ENCODE measurements at regions not wholly inside any gene's neighbourhood (a gene's known extent, or its start where the extent isn't known, plus 50 kb on each side); places are given as distances from the start of the nearest gene placed in this dataset.

DNA sequence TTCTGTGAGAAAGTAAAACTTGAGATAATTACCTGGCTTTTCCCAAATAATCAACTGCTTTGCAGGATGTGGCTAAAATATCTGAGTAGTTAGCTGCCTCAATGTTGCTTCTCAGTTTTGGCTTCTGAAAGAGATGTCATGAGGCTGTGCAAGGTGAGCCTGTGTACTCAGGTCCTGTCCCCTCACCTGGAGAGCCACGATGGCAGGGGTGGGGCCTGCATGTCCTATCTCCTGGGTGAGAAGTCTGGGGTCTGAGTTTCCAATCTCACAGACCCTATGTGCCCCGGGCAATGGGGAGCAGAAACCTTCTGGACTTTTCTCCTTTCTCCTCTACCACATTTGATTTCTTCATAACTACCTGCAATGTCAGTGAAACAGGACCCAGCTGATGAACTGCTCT, 338.6 kb upstream of the B3GAT1 start:
- no peaks in the 10 kb centered on the region for H3K9me3 Mint-ChIP-seq
- no peaks in the 10 kb centered on the region for H3K27me3 Mint-ChIP-seq (ENCODE audit: insufficient read depth)
- H3K4me3 Mint-ChIP-seq = no peak overlapping the region
- H3K27ac Mint-ChIP-seq = no peak overlapping the region
- H3K36me3 Mint-ChIP-seq (ENCODE audit: low read depth) = no peaks in the 10 kb centered on the region
- H3K4me1 Mint-ChIP-seq (ENCODE audit: low read depth) = no peaks in the 10 kb centered on the region
- intact Hi-C loops (cut with micrococcal nuclease) = no loop called here
- DNase-seq (ENCODE audit: low spot score) = no peak

DNA sequence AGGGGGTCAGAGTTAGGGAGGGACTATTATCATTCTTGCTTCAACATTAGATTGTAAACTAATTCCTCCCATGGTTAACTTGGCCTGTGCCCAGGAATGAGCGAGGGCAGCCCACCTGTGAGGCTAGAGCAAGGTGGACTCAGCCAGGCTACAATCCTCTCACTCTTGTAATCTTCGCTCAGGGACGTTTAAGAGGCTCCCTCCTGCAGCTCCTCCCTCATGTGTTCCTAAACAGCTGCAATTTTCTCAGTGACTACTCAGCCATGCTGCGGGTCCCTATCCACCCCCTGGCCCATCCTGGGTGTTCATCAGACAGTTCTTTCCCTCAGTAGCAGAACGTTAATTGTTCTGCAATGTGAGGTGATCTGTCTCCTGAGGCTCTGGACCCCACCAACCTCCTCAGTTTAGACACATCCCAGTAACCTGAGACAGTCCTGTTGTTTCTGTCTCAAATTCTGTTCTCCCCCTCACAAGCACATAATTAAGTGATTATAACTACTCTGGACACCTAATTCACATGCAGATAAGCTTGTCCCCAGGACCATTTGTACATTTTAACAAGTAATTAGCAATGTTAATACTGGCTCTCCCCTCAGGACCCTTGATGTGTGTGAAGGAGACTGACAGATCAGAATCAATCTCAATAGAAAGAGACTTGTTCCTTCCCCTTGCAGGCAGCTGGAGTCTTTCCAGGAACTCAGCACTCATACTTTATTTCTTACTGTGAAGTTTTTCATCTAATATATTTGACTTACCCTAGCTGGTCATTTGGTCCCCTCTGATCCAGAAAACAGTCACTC, 337.2 kb upstream of the B3GAT1 start:
- no peak overlapping the region for H3K27ac Mint-ChIP-seq
- intact Hi-C loops (cut with micrococcal nuclease) = no loop called here
- H3K4me3 Mint-ChIP-seq = no peak overlapping the region
- H3K4me1 Mint-ChIP-seq (ENCODE audit: low read depth) = no peaks in the 10 kb centered on the region
- no peaks in the 10 kb centered on the region for H3K36me3 Mint-ChIP-seq (ENCODE audit: low read depth)
- DNase-seq (ENCODE audit: low spot score) = no peak
- H3K9me3 Mint-ChIP-seq = no peaks in the 10 kb centered on the region
- H3K27me3 Mint-ChIP-seq (ENCODE audit: insufficient read depth) = no peaks in the 10 kb centered on the region

DNA sequence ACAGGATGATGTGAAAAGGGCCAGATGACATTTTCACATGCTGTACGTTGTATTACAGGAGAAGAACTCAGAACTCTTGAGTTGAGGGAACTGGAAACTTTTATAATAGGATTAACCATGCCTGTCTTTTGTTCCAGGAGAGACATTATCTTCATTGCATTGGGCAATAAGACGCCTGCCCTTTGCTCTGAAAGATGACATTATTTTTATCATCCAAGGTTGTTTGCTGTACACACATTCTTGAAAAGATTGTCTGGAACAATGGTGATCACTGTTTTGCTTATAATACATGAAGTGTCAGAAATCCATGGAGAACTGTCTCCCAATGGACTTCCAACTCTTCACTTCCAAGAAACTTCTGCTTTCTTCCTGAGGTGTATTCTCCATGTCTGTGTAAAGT, 334.6 kb upstream of the B3GAT1 start:
- no peaks in the 10 kb centered on the region for H3K27me3 Mint-ChIP-seq (ENCODE audit: insufficient read depth)
- no peaks in the 10 kb centered on the region for H3K36me3 Mint-ChIP-seq (ENCODE audit: low read depth)
- H3K9me3 Mint-ChIP-seq = no peaks in the 10 kb centered on the region
- no peak for DNase-seq (ENCODE audit: low spot score)
- H3K4me3 Mint-ChIP-seq = no peak overlapping the region
- no peak overlapping the region for H3K27ac Mint-ChIP-seq
- no peaks in the 10 kb centered on the region for H3K4me1 Mint-ChIP-seq (ENCODE audit: low read depth)
- intact Hi-C loops (cut with micrococcal nuclease) = no loop called here

DNA sequence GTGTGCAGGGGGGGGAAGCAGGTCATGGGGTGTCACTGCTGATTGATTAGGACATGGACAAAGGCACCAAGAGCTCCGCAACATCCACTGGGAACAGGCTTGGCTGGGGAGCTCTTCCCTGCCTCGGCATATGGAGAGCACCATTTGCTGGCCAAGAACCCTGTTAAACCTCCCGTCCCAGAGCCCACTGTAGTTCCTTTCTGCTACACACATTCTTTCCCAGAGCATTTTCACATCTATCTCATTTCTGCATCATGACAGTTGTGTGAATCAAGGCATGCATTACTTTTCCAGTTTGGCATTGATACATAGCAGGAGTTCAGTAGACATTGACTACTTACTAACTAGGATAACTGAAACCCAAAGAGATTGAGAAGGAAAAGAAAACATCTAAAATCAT, 333.4 kb upstream of the B3GAT1 start:
- no peak overlapping the region for H3K27ac Mint-ChIP-seq
- intact Hi-C loops (cut with micrococcal nuclease) = no loop called here
- H3K4me3 Mint-ChIP-seq = no peak overlapping the region
- no peaks in the 10 kb centered on the region for H3K27me3 Mint-ChIP-seq (ENCODE audit: insufficient read depth)
- no peaks in the 10 kb centered on the region for H3K36me3 Mint-ChIP-seq (ENCODE audit: low read depth)
- no peak for DNase-seq (ENCODE audit: low spot score)
- H3K9me3 Mint-ChIP-seq = no peaks in the 10 kb centered on the region
- no peaks in the 10 kb centered on the region for H3K4me1 Mint-ChIP-seq (ENCODE audit: low read depth)

DNA sequence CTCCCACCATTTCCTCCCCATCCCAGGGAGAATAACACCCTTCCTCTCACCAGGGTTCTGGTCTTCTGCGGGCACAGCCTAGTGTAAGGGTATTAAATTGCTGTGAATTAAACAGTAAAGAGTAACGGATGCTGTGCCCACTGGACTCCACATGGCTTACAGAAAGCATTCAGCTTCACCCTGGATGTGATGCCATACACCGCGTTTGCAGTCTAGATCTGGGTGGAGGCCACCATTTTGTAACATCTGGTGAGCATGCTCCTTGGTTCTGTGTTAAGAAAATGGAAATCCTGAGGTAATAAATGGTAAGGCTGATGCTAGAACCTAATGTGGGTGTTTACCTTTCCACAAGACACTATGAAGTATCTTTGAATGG, 331.8 kb upstream of the B3GAT1 start:
- Mint-ChIP-seq H3K27me3 (ENCODE audit: insufficient read depth) (no peaks in the 10 kb centered on the region), H3K9me3 (no peaks in the 10 kb centered on the region), H3K4me1 (ENCODE audit: low read depth) (no peaks in the 10 kb centered on the region), H3K4me3 (no peak overlapping the region), H3K36me3 (ENCODE audit: low read depth) (no peaks in the 10 kb centered on the region), H3K27ac (no peak overlapping the region)
- intact Hi-C loops (cut with micrococcal nuclease) = no loop called here
- no peak for DNase-seq (ENCODE audit: low spot score)

DNA sequence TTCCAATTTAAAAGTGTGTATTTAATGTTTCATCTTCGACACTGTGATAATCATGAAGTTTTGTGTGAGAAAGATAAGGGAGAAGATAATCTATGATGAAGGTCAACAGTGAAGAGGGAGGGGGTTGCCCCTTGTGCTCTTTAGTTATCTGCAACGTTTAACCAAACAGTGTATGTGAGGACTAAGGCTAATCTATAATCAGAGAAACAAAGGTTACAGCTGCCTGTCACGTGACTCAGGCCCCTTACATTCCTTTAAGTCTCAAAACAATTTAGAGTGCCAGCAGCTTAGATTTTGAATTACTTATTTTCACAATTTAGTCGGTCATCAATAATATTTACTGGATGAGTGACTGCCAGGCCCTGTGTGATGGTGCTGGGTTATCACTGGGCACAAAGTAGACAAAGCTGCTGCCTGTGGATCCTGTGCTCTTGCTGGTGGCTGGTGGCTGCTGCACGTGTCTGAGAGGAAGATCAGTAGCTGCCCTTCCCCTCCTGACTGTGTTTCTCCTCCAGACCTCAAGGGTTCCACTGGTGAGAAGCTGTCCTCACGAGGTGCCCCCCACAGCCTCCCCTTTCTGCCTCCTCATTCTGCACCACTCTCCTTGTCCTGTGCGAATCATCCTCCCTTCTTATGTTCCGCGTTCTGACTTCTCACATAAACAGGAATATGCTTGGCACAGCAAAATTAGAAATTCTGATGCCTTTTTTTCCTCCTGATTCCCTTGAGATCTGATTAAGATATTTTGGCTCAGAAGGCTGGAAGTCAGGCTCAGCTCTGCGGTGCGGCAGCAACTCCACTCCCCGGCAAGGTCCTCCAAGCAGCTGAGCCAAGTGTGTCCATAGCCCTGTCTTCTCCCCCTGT, 331.1 kb upstream of the B3GAT1 start:
- intact Hi-C loops (cut with micrococcal nuclease) = no loop called here

DNA sequence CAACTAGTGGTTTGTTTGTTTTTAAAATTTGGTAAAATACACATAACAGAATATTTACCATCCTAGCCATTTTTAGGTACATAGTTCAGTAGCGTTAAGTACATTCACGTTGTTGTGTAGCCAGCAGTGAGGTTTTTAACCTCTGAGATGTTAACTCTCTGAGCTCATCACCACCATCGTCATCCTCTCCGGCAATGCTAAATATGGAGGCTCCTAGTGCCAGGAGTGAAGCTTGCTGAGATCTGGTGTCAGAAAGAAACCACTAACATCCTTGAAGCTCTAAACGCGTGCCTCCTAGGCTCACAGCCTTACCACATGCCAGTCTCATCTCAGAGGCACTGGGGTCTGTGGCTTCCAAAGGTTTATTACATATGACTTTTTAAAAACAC, 330.2 kb upstream of the B3GAT1 start:
- no peak for DNase-seq (ENCODE audit: low spot score)
- Mint-ChIP-seq H3K27me3 (ENCODE audit: insufficient read depth) (no peaks in the 10 kb centered on the region), H3K9me3 (no peaks in the 10 kb centered on the region), H3K36me3 (ENCODE audit: low read depth) (no peaks in the 10 kb centered on the region), H3K4me3 (no peak overlapping the region), H3K27ac (no peak overlapping the region), H3K4me1 (ENCODE audit: low read depth) (no peaks in the 10 kb centered on the region)
- intact Hi-C loops (cut with micrococcal nuclease) = no loop called here

More for the DNA sequence above, 331.1 kb upstream of the B3GAT1 start:
- no peaks in the 10 kb centered on the region for H3K9me3 Mint-ChIP-seq
- no peaks in the 10 kb centered on the region for H3K4me1 Mint-ChIP-seq (ENCODE audit: low read depth)
- H3K27ac Mint-ChIP-seq = no peak overlapping the region
- DNase-seq (ENCODE audit: low spot score) = no peak
- no peak overlapping the region for H3K4me3 Mint-ChIP-seq
- H3K36me3 Mint-ChIP-seq (ENCODE audit: low read depth) = no peaks in the 10 kb centered on the region
- H3K27me3 Mint-ChIP-seq (ENCODE audit: insufficient read depth) = no peaks in the 10 kb centered on the region

DNA sequence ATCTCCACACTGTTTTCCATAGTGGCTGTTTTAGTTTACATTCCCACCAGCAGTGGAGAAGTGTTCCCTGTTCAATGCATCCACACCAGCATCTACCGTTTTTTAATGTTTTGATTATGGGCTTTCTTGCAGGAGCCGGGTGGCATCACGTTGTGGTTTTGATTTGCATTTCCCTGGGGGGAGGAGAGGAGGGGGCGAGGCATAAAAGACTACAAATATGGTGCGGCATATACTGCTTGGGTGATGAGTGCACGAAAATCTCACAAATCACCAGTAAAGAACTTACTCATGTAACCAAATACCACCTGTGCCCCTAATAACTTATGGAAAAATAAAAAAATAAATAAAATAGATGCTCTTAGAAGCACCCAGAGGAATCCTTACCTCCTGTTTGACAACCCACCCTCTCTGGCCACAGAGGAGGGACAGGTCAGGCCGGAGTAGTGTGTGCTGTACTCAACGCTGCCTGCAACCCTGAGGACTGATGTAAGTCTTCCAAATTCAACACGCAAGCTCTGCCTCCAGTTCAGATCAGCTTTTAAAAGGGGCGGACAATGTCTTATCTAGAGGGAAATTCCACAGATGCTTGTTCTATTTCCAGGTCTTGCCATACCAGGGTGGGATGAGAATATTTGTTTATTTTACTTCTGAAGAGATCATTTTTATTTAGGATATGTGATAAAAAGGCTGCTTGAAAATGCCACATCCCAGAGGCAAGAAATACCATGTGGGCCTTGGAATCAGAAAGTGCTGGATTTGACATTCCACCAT, 329.6 kb upstream of the B3GAT1 start:
- Mint-ChIP-seq H3K27ac (no peak overlapping the region), H3K4me3 (no peak overlapping the region), H3K9me3 (no peaks in the 10 kb centered on the region), H3K4me1 (ENCODE audit: low read depth) (no peaks in the 10 kb centered on the region), H3K36me3 (ENCODE audit: low read depth) (no peaks in the 10 kb centered on the region), H3K27me3 (ENCODE audit: insufficient read depth) (no peaks in the 10 kb centered on the region)
- intact Hi-C loops (cut with micrococcal nuclease) = no loop called here
- no peak for DNase-seq (ENCODE audit: low spot score)

DNA sequence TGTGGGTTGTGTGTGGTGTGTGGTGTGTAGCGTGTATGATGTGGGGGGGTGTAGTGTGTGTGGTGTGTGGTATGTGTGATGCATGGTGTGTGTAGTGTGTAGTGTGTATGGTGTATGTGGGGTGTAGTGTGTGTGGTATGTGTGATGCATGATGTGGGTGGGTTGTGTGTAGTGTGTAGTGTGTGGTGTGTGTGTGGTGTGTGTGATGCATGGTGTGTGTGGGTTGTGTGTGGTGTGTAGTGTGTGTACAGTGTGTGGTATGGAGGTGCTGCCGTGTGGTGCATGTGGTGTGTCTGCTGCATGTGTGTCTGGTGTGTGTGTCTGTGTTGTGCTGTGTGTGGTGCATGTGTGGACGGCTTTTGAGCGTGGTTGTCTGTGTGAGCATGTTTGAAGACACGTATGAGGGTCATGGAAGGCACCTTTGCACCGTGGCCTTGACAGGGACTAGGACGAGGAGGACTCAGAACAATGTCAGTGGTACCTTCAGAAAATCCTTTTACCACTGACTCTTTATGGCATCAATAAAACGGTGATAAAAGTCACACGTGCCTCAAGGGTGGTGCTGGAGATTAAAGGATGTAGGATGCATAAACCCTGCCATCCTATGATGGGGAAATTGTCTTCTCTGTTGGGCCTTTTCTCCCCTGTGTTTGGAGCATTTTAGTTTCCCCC, 328.7 kb upstream of the B3GAT1 start:
- Mint-ChIP-seq H3K27ac (no peak overlapping the region), H3K9me3 (no peaks in the 10 kb centered on the region), H3K27me3 (ENCODE audit: insufficient read depth) (no peaks in the 10 kb centered on the region), H3K4me1 (ENCODE audit: low read depth) (no peaks in the 10 kb centered on the region), H3K36me3 (ENCODE audit: low read depth) (no peaks in the 10 kb centered on the region), H3K4me3 (no peak overlapping the region)
- intact Hi-C loops (cut with micrococcal nuclease) = no loop called here
- no peak for DNase-seq (ENCODE audit: low spot score)

DNA sequence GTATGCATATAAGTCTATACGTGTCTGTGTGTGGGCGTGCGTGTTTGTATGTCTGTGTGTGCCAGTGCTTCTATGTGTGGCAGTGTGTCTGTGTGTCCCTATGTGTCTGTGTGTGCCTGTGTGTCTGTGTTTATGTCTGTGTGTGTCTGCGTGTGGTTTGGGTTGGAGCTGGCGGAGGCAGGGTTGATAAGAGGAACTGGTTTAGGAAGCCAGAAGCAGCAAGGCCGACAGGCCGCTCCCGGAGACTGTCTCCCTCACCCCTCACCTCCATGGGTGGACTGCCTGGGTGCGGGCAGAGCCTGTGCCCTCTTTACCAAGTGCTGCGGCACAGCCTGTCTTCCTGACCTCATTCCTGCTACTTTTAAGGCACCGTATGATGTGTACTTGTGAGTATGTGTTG, 327.1 kb upstream of the B3GAT1 start:
- no peak for DNase-seq (ENCODE audit: low spot score)
- no peaks in the 10 kb centered on the region for H3K9me3 Mint-ChIP-seq
- no peak overlapping the region for H3K27ac Mint-ChIP-seq
- H3K4me1 Mint-ChIP-seq (ENCODE audit: low read depth) = no peaks in the 10 kb centered on the region
- H3K36me3 Mint-ChIP-seq (ENCODE audit: low read depth) = no peaks in the 10 kb centered on the region
- intact Hi-C loops (cut with micrococcal nuclease) = no loop called here
- H3K4me3 Mint-ChIP-seq = no peak overlapping the region
- H3K27me3 Mint-ChIP-seq (ENCODE audit: insufficient read depth) = no peaks in the 10 kb centered on the region

DNA sequence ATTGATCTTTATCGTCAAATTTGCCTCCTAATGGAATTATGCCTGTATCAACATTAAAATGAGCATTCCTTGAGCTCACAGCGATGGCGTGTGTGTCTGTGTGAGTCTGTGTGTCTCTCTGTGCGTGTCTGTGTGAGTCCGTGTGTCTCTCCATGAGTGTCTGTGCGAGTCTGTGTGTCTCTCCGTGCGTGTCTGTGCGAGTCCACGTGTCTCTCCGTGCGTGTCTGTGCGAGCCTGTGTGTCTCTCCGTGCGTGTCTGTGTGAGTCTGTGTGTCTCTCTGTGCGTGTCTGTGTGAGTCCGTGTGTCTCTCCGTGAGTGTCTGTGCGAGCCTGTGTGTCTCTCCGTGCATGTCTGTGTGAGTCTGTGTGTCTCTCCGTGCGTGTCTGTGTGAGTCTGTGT, 326.5 kb upstream of the B3GAT1 start:
- Mint-ChIP-seq H3K4me1 (ENCODE audit: low read depth) (no peaks in the 10 kb centered on the region), H3K4me3 (no peak overlapping the region), H3K27ac (no peak overlapping the region), H3K27me3 (ENCODE audit: insufficient read depth) (no peaks in the 10 kb centered on the region), H3K36me3 (ENCODE audit: low read depth) (no peaks in the 10 kb centered on the region), H3K9me3 (no peaks in the 10 kb centered on the region)
- intact Hi-C loops (cut with micrococcal nuclease) = no loop called here
- DNase-seq (ENCODE audit: low spot score) = no peak

DNA sequence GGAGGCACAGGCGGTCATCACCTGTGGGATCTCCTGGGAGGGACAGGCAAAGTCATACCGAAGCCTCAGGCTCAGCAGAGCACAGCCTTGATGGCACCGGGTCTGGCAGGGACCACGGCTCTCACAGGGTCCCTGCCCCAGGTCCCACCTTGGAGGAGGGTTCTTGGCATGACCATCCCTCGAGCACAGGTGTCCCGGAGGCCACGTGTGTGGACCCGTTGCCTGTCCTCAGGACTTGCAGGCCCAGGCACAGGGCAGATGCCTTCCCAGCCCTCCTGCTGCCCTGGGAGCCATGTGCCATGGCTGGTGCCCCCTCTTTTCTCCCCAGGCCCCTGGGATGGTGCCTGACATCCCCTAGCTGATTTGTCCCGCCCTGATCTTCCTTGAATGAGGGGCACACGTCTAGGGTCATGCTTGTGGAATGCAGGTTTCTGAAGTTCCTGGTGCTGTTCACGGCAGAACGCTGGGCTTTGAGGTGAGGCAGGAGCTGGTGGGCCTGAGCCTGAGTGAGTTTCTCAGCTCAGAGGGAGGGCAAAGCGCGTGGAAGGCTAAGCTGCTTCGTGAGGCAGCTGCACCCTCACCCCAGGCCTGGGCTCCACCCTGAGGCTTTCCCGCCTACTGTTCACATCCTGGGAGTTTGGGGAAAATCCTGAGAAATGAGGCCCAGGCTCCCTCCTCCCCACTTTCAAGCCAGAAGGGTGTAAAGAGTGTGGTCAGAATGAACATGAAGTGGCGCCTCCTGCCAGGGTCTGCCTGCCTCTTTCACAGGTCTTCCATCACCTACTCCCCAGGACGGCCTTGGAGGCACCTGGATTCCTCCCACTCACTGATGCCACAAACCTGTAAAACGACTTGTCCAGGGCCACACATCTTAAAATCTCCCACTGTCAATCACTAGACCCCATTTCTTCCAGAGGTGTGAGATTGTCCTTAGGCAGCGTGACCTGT, 325.8 kb upstream of the B3GAT1 start:
- Mint-ChIP-seq H3K27ac (no peak overlapping the region), H3K9me3 (no peaks in the 10 kb centered on the region), H3K27me3 (ENCODE audit: insufficient read depth) (no peaks in the 10 kb centered on the region), H3K4me1 (ENCODE audit: low read depth) (no peaks in the 10 kb centered on the region), H3K4me3 (no peak overlapping the region), H3K36me3 (ENCODE audit: low read depth) (no peaks in the 10 kb centered on the region)
- DNase-seq (ENCODE audit: low spot score) = no peak
- intact Hi-C loops (cut with micrococcal nuclease) = no loop called here
